ENCODE measurements at regions not wholly inside any gene's neighbourhood (a gene's known extent, or its start where the extent isn't known, plus 50 kb on each side); places are given as distances from the start of the nearest gene placed in this dataset.

DNA sequence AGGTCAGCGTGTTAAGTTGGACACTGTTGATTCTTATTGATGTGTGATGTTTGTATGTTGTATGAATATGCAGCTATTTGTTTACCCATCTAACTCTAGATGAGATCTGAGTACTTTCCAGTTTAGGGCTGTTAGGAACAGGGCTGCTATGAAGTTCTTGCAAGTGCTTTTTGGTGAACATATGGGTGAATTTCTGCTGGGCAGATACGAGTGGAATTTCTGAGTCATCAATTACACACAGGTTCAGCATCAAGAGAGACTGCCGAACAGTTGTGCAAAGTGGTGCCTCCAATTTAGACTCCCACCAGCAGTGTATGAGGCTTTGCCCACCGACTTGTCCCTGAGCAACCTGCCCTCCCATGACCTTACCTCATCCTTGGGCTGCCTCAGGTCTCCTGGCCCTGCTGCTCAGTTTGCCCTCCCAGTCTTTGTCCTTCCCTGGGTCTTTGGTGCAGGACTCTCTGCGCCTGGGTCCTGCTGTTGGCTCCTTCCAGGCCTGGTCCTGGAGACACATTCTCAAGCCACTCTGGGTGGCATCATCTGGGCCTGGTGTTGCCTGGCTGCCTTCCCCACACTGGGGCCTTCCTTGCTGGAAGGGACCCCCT is 343.6 kb downstream of the PTPRU start:
- H3K4me3 ChIP-seq (ENCODE audit: extremely low read depth, insufficient read depth, low read length, poor library complexity, severe bottlenecking) = no peak overlapping the region
- 83 to 94% methylated on average over 4 of the region's 5 CpGs for WGBS, 2 experiments (ENCODE audit: insufficient coverage in 2 of 2)

DNA sequence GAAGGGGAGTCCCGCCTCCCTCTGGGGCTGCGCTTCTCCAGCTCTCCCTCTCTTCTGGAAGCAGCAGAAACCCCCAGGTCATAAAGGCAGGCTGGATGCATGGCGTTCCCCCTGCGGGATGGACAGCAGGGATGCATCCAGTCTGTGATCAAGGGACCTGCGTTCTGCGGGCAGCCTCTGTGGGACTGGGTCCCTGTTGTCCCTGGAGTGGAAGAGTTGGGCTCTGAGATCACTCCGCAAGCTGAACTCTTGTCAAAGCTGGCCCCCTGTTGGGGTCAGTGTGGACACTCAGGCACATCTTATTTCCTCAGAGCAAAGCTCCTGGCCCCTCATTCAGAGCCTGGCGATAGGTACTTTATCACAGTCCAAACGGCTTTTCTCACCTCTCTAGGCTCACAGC is 341.2 kb downstream of the PTPRU start:
- WGBS, 2 experiments (ENCODE audit: insufficient coverage in 2 of 2) = 66 to 72% methylated on average over 4 to 5 of the region's 9 CpGs
- Histone ChIP-seq H3K4me3 (ENCODE audit: extremely low read depth, insufficient read depth, low read length, poor library complexity, severe bottlenecking) (no peak overlapping the region), H3K36me3 (ENCODE audit: control insufficient read depth, insufficient read depth, low read length) (no peaks in the 10 kb centered on the region), H3K9me3 (ENCODE audit: control insufficient read depth, low read length) (no peaks in the 10 kb centered on the region), H3K4me1 (ENCODE audit: control insufficient read depth, insufficient read depth, low read length, poor library complexity, severe bottlenecking) (no peaks in the 10 kb centered on the region), H3K27ac (ENCODE audit: low read depth, low read length, severe bottlenecking) (no peak overlapping the region)

More for the DNA sequence above, 343.6 kb downstream of the PTPRU start:
- Histone ChIP-seq H3K36me3 (ENCODE audit: control insufficient read depth, insufficient read depth, low read length) (no peaks in the 10 kb centered on the region), H3K9me3 (ENCODE audit: control insufficient read depth, low read length) (no peaks in the 10 kb centered on the region), H3K4me1 (ENCODE audit: control insufficient read depth, insufficient read depth, low read length, poor library complexity, severe bottlenecking) (no peaks in the 10 kb centered on the region), H3K27ac (ENCODE audit: low read depth, low read length, severe bottlenecking) (no peak overlapping the region)

DNA sequence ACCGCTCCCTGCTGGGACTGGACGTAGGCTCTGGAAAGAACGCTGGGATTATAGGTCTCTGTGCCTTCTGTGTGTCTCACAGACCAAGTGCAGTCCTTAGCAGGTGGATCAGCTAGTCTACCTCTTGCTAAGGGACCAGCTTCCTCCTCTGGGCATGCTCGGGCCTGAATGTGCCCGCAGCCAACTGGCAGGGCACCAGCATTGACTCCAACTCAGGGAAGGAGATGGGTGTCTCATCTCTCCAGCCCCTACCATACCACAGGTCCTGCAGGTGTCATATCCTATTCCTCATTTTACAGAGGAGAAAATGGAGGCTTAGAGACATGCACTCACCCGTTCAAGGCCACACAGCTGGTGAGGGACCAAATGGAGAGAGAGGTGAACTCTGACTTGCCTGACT is 340.2 kb downstream of the PTPRU start:
- no peak overlapping the region for H3K4me3 ChIP-seq (ENCODE audit: extremely low read depth, insufficient read depth, low read length, poor library complexity, severe bottlenecking)
- no peaks in the 10 kb centered on the region for H3K4me1 ChIP-seq (ENCODE audit: control insufficient read depth, insufficient read depth, low read length, poor library complexity, severe bottlenecking)

DNA sequence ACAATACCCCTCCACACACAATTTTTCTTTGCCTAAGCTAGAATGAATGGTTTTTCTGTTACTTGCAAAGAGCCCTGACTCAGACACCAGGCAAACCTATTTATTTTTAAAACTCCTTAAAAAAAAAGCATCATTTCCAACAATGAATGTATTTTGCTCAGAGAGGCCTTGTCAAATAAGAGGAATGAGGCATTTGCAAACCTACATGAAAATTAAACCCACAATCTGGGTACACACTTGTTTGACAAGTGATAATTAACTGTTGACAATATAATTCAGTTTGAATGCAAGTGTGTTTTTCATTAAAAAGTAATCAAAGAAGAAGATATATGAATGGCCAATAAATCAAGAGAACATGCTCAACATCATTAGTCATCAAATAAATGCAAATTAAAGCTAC is 339.5 kb downstream of the PTPRU start:
- Histone ChIP-seq H3K27ac (ENCODE audit: low read depth, low read length, severe bottlenecking) (no peak overlapping the region), H3K4me1 (ENCODE audit: control insufficient read depth, insufficient read depth, low read length, poor library complexity, severe bottlenecking) (no peaks in the 10 kb centered on the region), H3K4me3 (ENCODE audit: extremely low read depth, insufficient read depth, low read length, poor library complexity, severe bottlenecking) (no peak overlapping the region), H3K9me3 (ENCODE audit: control insufficient read depth, low read length) (no peaks in the 10 kb centered on the region), H3K36me3 (ENCODE audit: control insufficient read depth, insufficient read depth, low read length) (no peaks in the 10 kb centered on the region)

More for the DNA sequence above, 340.2 kb downstream of the PTPRU start:
- 89 to 92% methylated on average over 4 to 6 of the region's 6 CpGs for WGBS, 2 experiments (ENCODE audit: insufficient coverage in 2 of 2)
- Histone ChIP-seq H3K9me3 (ENCODE audit: control insufficient read depth, low read length) (no peaks in the 10 kb centered on the region), H3K36me3 (ENCODE audit: control insufficient read depth, insufficient read depth, low read length) (no peaks in the 10 kb centered on the region), H3K27ac (ENCODE audit: low read depth, low read length, severe bottlenecking) (no peak overlapping the region)

DNA sequence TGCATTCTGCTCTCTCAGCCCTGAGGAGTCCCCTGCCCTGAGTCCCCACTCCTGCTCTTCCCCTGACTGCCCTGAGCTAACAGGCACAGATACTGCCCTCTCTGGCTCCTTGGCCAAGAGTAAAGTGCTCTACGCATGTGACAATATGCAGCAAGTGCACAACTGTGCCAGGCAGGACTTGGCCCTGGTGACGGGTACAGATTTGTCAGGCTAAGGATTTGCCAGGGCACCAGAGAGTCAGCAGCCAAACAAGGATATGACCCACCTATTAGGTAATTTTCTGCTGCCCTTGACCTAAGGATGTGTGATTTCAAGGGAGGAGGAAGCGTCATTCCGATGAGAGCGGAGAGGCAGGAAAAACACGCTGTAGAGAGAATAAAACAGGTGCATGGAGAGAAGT is 339.0 kb downstream of the PTPRU start:
- H3K4me1 ChIP-seq (ENCODE audit: control insufficient read depth, insufficient read depth, low read length, poor library complexity, severe bottlenecking) = peaks cover under 1% of the 10 kb centered on the region
- WGBS, 2 experiments (ENCODE audit: insufficient coverage in 2 of 2) = 82 to 88% methylated on average over 3 to 6 of the region's 6 CpGs
- H3K36me3 ChIP-seq (ENCODE audit: control insufficient read depth, insufficient read depth, low read length) = no peaks in the 10 kb centered on the region
- H3K9me3 ChIP-seq (ENCODE audit: control insufficient read depth, low read length) = no peaks in the 10 kb centered on the region
- H3K27ac ChIP-seq (ENCODE audit: low read depth, low read length, severe bottlenecking) = no peak overlapping the region
- no peak overlapping the region for H3K4me3 ChIP-seq (ENCODE audit: extremely low read depth, insufficient read depth, low read length, poor library complexity, severe bottlenecking)

DNA sequence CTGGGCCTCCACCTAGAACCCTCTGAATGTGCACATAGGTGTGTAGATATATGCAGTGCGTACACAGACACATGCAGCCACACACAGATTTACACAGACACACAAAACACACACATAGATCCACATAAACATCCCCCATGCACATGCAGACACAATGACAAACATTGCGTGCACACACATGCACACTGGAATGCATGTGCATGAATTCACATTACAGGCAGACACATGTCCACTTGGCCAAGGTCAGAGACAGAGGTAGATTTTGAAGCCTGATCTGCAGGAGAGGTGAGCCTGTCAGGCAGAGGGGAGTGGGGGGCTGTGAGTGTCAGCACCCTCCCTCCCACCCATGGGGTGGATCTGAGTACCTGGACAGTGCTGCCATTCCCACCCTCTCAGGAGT is 338.5 kb downstream of the PTPRU start:
- no CpG with 5 or more reads among the region's 2 CpGs for WGBS, 2 experiments (ENCODE audit: insufficient coverage in 2 of 2)
- H3K4me1 ChIP-seq (ENCODE audit: control insufficient read depth, insufficient read depth, low read length, poor library complexity, severe bottlenecking) = peaks cover 4% of the 10 kb centered on the region
- H3K36me3 ChIP-seq (ENCODE audit: control insufficient read depth, insufficient read depth, low read length) = no peaks in the 10 kb centered on the region
- H3K27ac ChIP-seq (ENCODE audit: low read depth, low read length, severe bottlenecking) = no peak overlapping the region
- H3K4me3 ChIP-seq (ENCODE audit: extremely low read depth, insufficient read depth, low read length, poor library complexity, severe bottlenecking) = no peak overlapping the region
- H3K9me3 ChIP-seq (ENCODE audit: control insufficient read depth, low read length) = no peaks in the 10 kb centered on the region

DNA sequence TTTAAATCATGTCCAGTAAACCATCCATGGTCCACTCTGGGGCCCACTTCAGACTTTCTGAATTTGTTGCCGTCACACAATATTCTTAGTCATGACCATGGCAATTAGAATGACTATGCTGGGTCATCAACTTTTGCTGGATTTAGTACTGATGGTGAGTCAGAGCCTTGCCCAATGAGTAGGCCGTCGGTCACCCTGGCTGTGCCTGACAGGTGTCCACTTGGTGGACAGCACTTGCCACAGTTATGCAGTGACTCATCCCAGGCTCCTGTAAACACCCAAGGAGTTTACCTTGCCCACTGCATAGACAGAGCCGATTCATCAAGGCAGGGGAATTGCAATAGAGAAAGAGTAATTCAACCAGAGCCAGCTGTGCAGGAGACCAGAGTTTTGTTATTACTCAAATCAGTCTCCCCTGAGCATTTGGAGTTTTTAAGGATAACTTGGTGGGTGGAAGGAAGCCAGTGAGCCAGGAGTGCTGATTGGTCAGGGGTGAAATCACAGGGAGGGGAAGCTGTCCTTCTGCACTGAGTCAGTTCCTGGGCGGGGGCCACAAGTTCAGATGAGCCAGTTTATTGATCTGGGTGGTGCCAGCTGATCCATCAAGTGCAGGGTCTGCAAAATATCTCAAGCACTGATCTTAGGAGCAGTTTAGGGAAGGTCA is 333.8 kb downstream of the PTPRU start:
- no peak overlapping the region for H3K4me3 ChIP-seq (ENCODE audit: extremely low read depth, insufficient read depth, low read length, poor library complexity, severe bottlenecking)
- 90 to 98% methylated on average over 4 to 5 of the region's 5 CpGs for WGBS, 2 experiments (ENCODE audit: insufficient coverage in 2 of 2)
- no peaks in the 10 kb centered on the region for H3K9me3 ChIP-seq (ENCODE audit: control insufficient read depth, low read length)
- H3K4me1 ChIP-seq (ENCODE audit: control insufficient read depth, insufficient read depth, low read length, poor library complexity, severe bottlenecking) = peaks cover 6% of the 10 kb centered on the region
- H3K27ac ChIP-seq (ENCODE audit: low read depth, low read length, severe bottlenecking) = no peak overlapping the region
- H3K36me3 ChIP-seq (ENCODE audit: control insufficient read depth, insufficient read depth, low read length) = no peaks in the 10 kb centered on the region

DNA sequence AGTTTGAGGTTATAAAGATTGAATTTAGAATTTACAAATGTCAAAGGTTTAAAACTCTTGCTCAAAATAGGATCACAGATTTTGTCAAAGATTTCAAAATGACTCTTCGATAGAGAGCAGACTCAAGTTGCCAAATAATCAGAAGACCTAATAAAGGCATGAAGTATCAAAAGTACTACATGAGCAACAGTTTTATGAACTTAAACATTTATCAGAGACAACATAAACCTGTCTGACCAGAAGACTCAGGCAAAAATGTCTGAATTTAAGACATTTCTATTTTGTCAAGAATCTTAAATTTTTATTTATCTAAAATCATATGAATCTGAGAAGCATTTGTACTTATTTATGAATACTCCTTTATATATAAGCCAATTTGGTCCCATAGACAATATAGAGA is 330.9 kb downstream of the PTPRU start:
- H3K9me3 ChIP-seq (ENCODE audit: control insufficient read depth, low read length) = peaks cover 16% of the 10 kb centered on the region
- WGBS, 2 experiments (ENCODE audit: insufficient coverage in 2 of 2) = 88% methylated on average over 1 of the region's 1 CpG; no CpG with 5 or more reads in 1 of the 2 experiments
- no peak overlapping the region for H3K4me3 ChIP-seq (ENCODE audit: extremely low read depth, insufficient read depth, low read length, poor library complexity, severe bottlenecking)
- no peaks in the 10 kb centered on the region for H3K36me3 ChIP-seq (ENCODE audit: control insufficient read depth, insufficient read depth, low read length)
- peaks cover 6% of the 10 kb centered on the region for H3K4me1 ChIP-seq (ENCODE audit: control insufficient read depth, insufficient read depth, low read length, poor library complexity, severe bottlenecking)
- no peak overlapping the region for H3K27ac ChIP-seq (ENCODE audit: low read depth, low read length, severe bottlenecking)

DNA sequence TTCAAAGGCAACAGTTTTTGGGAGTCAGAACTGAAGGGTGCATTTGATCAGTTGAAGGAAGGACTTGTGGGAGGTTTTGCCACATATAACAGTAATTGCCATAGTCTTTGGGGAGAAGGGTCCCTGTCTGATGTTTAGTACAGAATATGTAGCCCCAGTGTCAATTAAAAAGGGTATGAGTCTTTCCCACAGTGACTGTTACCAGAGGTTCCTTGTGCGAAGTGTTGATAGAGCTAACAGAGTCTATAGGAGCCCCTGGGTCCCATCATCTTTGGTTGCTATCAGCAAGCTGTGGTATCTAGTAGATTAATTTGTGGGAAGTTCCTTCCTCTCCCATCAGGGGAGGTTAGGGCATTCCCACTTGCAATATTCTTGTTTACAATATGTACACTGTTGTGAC is 329.2 kb downstream of the PTPRU start:
- Histone ChIP-seq H3K4me3 (ENCODE audit: extremely low read depth, insufficient read depth, low read length, poor library complexity, severe bottlenecking) (no peak overlapping the region), H3K36me3 (ENCODE audit: control insufficient read depth, insufficient read depth, low read length) (no peaks in the 10 kb centered on the region), H3K27ac (ENCODE audit: low read depth, low read length, severe bottlenecking) (no peak overlapping the region), H3K4me1 (ENCODE audit: control insufficient read depth, insufficient read depth, low read length, poor library complexity, severe bottlenecking) (peaks cover 6% of the 10 kb centered on the region), H3K9me3 (ENCODE audit: control insufficient read depth, low read length) (peaks cover 22% of the 10 kb centered on the region)
- 80 to 100% methylated on average over 1 of the region's 1 CpG for WGBS, 2 experiments (ENCODE audit: insufficient coverage in 2 of 2)

DNA sequence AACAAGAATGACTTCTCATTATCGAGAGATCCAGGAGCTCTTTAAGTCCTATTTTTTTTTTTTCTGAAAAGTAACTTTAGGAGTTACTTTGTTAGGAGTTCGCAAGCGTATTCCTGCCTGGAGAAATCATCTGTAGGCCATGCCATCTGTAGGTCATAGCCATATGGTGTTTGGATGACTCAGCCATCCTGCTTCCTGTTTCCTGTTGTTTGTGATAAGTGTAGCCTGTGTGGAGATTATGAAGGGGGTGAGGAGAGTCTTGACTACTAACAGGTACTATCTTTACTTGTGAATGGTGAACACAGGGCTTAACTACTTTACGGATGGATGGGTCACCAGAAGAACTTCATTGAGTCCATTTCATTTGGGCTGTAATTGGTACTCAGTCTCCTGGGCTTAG is 327.2 kb downstream of the PTPRU start:
- 80 to 100% methylated on average over 2 to 3 of the region's 4 CpGs for WGBS, 2 experiments (ENCODE audit: insufficient coverage in 2 of 2)
- peaks cover 22% of the 10 kb centered on the region for H3K9me3 ChIP-seq (ENCODE audit: control insufficient read depth, low read length)
- H3K27ac ChIP-seq (ENCODE audit: low read depth, low read length, severe bottlenecking) = no peak overlapping the region
- H3K36me3 ChIP-seq (ENCODE audit: control insufficient read depth, insufficient read depth, low read length) = no peaks in the 10 kb centered on the region
- no peak overlapping the region for H3K4me3 ChIP-seq (ENCODE audit: extremely low read depth, insufficient read depth, low read length, poor library complexity, severe bottlenecking)
- H3K4me1 ChIP-seq (ENCODE audit: control insufficient read depth, insufficient read depth, low read length, poor library complexity, severe bottlenecking) = no peaks in the 10 kb centered on the region

DNA sequence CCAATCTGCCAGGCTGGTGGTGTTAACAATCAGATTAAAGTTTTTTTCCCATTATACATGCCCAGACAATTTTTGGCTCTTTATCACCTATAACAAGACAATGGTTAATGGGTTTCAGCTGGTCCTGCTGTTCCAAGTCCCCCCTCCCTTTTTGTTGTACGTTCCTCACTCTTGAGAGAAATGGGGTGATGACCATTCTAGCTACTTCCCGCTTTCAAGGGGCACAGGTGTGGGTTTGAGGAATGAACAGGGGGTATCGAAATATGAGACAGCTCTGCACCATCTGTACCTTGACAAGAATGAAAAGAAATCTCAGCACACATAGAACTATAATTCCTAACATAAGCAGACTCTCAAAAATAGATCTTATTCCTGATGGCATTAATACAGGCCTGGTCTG is 326.8 kb downstream of the PTPRU start:
- Histone ChIP-seq H3K4me1 (ENCODE audit: control insufficient read depth, insufficient read depth, low read length, poor library complexity, severe bottlenecking) (no peaks in the 10 kb centered on the region), H3K27ac (ENCODE audit: low read depth, low read length, severe bottlenecking) (no peak overlapping the region), H3K36me3 (ENCODE audit: control insufficient read depth, insufficient read depth, low read length) (no peaks in the 10 kb centered on the region), H3K4me3 (ENCODE audit: extremely low read depth, insufficient read depth, low read length, poor library complexity, severe bottlenecking) (no peak overlapping the region), H3K9me3 (ENCODE audit: control insufficient read depth, low read length) (peaks cover 22% of the 10 kb centered on the region)
- no CpG with 5 or more reads among the region's 3 CpGs for WGBS, 2 experiments (ENCODE audit: insufficient coverage in 2 of 2)

Measured in mesodermal cell (in vitro differentiated cells).